Activated CD8-positive, alpha-beta memory T cell treated with anti-CD3 and anti-CD28 coated beads for 48 hours (primary cell): ENCODE measurements at regions not wholly inside any gene's neighbourhood (a gene's known extent, or its start where the extent isn't known, plus 50 kb on each side); places are given as distances from the start of the nearest gene placed in this dataset.

Experiments used
- DNase-seq, 3 experiments: peaks; one replicate each; pipeline ENCODE4 v3.0.0-alpha.2; 2020; ENCODE audit warnings: low read depth in 2 of 3, low spot score in 2 of 3

- no peak for DNase-seq
Measured at GRCh38 chr2:144161061-144161460, 358.9 kb downstream of the ZEB2 start.

DNA sequence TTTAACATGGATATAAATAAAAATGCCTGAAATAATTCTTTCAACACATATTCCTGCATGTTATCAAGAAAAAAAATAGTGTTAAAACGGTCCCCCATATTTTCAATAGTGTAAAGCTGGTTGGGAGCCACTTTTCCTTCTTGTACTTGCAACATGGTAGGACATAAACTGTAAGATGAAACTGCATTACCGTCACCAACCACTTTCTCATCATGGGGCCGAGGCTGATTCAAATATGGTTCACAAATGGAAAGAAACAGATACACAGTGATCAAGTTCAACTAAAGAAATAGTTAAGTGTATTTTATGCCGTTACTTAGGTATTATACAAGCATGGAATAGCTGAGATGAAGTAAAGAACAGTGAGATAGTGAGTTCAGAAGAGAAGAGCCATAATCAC, 360.7 kb downstream of the ZEB2 start:
- DNase-seq = no peak

GRCh38 chr2:144158096-144158495, 361.8 kb downstream of the ZEB2 start:
- DNase-seq = no peak

DNA sequence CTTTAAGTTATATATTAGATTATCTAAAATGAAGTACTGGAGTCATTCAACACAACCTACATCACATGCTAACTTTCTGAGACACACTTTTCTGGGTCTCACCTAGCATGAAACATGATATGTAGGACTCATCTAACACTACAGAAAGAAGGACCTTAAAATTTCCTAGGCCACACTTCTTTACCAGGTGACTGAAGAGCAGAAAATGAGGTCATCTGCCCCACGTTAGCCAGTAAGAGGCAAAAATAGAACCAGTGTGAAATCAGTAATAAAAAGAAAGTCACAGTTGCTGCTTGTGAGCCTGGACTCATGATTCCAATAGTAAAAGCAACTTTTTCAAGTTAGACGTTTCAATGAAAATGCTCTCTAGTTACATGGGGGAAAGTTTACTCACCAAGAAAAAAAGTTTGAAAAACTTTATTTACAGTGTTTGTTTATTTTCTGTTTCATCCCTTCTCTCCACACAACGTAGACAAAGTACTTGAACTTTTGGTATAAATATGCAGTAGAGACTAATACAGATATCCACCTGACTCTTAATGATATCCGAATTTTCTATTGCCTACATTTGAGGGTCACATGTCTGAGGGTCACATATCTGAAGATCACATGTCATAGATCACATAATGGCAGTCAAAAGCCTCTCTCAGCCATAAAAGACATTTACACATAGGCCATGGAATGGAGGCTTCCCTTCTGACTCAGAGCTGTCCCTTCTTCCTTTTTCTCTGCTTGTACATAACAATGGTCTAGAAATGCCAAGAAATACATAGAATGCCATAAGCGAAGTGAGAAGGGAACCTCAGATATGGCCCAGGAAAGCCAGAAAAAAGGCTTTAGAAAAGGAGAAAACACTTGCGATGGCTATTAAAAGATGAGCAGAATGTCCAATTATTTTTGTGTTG, 362.9 kb downstream of the ZEB2 start:
- DNase-seq = no peak

DNA sequence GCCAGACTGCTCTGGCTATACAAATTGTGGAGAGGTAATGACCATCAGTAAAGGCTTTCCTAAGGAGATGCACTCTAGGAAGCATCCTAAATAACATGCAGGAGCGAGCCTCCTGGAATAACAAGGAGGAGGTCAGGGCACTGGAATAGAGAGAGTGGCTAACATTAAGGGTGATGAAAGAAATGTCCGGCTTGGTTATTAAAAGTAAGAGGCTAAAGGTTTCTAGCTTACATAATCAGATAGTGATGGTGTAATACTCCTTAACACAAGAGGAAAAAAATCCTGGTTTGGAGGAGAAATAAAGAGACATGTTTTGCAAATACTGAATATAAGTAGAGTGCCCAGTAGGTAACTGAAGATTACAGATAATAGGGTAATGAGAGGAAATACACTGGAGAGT, 365.7 kb downstream of the ZEB2 start:
- DNase-seq = no peak

- DNase-seq = no peak
Measured at GRCh38 chr2:144152817-144153271, 367.1 kb downstream of the ZEB2 start.

GRCh38 chr2:144151851-144152250, 368.1 kb downstream of the ZEB2 start:
- DNase-seq = no peak

- DNase-seq = no peak
Measured at GRCh38 chr2:144151405-144151804, 368.5 kb downstream of the ZEB2 start.

- no peak for DNase-seq
Measured at GRCh38 chr2:144147356-144147755, 372.6 kb downstream of the ZEB2 start.

DNA sequence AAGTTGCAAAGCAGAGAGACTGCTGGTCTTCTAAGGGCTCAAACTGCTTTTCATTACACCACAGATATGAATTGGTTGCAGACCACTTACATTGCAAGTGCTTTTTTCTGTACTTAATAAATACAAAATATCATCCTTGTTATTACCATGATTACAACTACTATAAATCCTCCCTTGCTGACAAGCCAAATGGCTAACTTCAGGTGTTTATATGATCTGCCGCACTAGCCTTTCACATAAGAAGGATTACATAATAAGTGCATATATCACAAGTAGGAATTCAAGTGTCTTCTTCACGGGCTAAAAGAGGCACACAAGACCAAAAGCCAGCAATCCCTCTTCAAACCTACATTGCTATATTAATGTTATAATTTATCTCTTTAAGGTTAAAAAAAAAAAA, 373.0 kb downstream of the ZEB2 start:
- no peak for DNase-seq

- DNase-seq = no peak
Measured at GRCh38 chr2:144146076-144146475, 373.8 kb downstream of the ZEB2 start.

- no peak for DNase-seq
Measured at GRCh38 chr2:144143294-144144151, 376.4 kb downstream of the ZEB2 start.

DNA sequence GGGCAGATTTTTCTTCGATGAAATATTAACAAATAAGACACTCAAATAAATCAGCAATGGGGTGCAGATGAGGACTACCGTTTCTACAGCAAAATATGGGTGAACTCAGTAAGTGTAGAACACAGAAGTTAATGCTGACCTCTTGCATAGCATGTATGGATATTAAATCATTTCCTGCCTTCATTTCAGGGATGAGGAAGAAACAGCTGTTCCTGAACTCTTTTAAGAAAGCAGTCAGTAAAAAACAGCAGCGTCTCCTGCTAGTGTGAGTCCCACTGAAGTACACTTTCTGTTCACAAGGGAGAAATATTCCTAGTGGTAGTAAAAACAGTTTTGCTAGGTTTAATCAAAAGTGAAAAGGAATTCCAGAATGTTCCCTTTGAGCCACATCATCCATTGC, 379.0 kb downstream of the ZEB2 start:
- no peak for DNase-seq

DNA sequence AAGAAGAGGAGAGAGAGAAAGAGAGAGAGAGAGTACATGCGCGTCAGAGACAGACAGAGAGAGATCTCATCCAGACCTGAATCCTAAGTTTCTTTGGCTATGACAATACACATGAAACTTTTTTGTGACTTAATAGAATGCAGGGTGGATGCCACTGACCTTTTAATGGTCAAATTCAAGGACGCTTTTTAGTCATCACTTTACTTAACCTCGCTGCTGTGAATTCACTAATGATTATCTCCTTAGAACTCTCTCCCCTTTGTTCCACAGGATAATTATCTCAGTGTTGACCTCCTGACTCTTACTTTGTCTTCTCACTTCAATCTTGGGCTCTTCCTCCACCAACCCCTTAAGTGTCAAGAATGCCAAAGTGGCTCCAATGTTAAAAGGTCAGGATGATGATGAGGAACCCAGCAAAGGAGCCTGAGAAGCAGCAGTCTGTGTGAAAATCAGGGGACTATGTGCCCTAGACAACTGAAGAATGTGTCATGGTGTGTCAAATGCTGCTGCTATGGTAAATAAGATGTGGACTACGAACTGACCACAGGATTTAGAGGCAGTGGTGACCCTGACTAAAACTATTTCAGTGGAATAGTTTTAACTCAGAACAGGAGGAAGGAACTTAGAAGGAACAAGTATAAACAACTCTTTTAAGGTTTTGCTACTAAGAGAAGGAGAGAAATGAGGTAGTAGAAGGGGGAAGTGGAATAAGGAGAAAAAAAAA, 382.1 kb downstream of the ZEB2 start:
- DNase-seq = no peak

DNA sequence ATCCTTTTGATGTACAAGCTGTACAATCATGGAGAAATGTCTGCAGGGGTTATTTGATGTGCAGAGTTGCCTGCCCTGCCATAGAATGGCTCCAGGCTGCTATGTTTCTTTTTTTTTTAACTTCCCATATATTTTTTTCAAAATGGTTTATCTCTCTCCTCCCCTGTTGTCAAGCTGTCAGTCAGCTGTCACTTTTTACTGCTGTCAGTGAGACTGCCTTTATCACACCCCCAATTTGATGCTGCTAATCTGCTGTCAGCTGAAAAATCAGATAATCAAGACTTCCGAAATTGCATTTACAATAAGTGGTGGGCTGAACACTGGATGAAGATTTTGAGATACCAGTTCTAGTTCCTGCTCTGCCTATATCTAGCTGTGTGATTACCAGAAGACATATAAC, 382.6 kb downstream of the ZEB2 start:
- no peak for DNase-seq

GRCh38 chr2:144136297-144137010, 383.5 kb downstream of the ZEB2 start:
- DNase-seq = no peak

DNA sequence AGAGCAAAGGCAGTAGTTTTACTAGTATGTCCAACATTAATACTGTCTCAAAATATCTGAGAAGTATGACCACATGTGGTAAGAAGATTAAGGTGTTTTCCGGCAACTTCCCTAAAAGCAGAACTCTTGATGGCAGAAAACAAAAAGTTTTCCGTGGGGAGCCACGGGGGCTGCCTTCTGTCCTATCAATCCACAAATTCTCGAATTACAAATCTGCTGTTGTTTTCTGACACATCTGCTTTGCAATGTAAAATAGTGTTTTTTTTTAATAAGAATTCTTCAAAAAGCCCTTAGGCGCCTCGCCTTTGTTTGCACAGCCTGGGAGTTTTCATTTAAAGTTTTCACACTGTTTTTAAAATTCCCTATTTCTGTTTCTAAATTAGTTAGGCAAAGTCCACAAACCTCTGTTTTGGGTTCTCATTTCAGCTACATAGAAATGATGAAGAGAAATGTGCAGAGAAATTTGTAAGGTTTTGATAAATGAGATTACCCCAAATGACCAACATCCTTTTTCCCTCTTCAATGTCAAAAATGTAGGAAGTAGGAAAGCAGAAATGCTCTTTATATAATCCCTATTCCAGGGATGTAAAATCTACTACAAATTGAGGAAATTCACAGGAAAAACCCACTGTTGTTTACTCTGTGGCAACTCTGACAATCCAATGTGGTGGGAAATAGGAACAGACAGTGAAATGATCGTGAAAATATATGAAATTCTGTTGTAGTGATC, 385.8 kb downstream of the ZEB2 start:
- no peak for DNase-seq

- DNase-seq = no peak
Measured at GRCh38 chr2:144132357-144132756, 387.6 kb downstream of the ZEB2 start.

- DNase-seq = no peak
Measured at GRCh38 chr2:144131042-144131441, 388.9 kb downstream of the ZEB2 start.

DNA sequence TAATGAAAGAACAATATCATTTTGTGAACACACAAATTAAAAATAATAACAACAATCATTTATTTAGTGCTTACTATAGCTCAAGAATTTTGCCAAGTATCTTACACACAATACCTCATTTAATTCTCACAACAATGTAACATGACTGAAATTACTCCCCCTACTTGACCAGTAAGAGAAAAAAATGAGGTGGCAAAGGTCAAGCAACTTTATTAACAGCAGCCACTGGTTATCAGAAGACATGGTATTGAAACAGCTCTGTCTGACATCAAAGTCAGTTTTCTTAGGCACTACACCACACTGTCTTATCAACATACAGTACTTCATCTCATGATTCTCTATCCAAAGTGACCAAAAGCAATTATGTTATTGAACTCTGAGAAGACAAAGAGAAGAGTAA, 389.4 kb downstream of the ZEB2 start:
- no peak for DNase-seq
